Gastroesophageal sphincter (tissue), 3 donors: ENCODE measurements at regions not wholly inside any gene's neighbourhood (a gene's known extent, or its start where the extent isn't known, plus 50 kb on each side); places are given as distances from the start of the nearest gene placed in this dataset.

Experiments used
- CTCF ChIP-seq, 4 experiments: fragments of 200-600 bp in 2 of 4; fragments of 450-650 bp in 2 of 4; sonication (generic) in 1 of 4; IDR thresholded peaks; one replicate each; pipeline ENCODE4 v1.5.1; 2017 to 2019; ENCODE audit warnings: antibody characterized with exemption in 4 of 4, mild to moderate bottlenecking in 2 of 4, moderate library complexity in 2 of 4
- EP300 ChIP-seq: sonication (generic); formaldehyde crosslinking; IDR thresholded peaks from one replicate; pipeline ENCODE4 v1.6.1; 2017; ENCODE audit warnings: antibody characterized with exemption, mild to moderate bottlenecking
- POLR2A ChIP-seq, 2 donors: fragments of 450-650 bp; IDR thresholded peaks; one replicate each; pipeline ENCODE4 v1.6.1; 2017; ENCODE audit warnings: antibody characterized with exemption in 2 of 2, mild to moderate bottlenecking in 2 of 2, moderate library complexity in 1 of 2
- POLR2AphosphoS5 ChIP-seq: sonication (generic); formaldehyde crosslinking; IDR thresholded peaks from one replicate; pipeline ENCODE4 v1.6.1; 2017; ENCODE audit warnings: antibody characterized with exemption

- TF ChIP-seq POLR2A (IDR thresholded peaks at IDR 0.05) (no peak), EP300 (no peak), CTCF (IDR thresholded peaks at IDR 0.05) (no peak), POLR2AphosphoS5 (no peak)
Observed at GRCh38 chr5:112546946-112547592, 128.0 kb upstream of the EPB41L4A start.
